ENCODE measurements at regions not wholly inside any gene's neighbourhood (a gene's known extent, or its start where the extent isn't known, plus 50 kb on each side); places are given as distances from the start of the nearest gene placed in this dataset.
A peak's percentile ranks its signal among the peaks of the same experiment; 100 is the strongest.

GRCh38 chr7:94304878-94305277 is 89.8 kb upstream of the COL1A2 start:
- no peak for ATAC-seq
- Histone ChIP-seq H3K27ac (peak overlapping the region in 1 of 2 donors; percentile 69), H3K4me3 (no peak overlapping the region), H3K4me1 (peaks cover 0 to 5% of the 10 kb centered on the region in 2 donors), H3K9me3 (no peaks in the 10 kb centered on the region), H3K36me3 (no peaks in the 10 kb centered on the region), H3K27me3 (no peaks in the 10 kb centered on the region)
- no peak for DNase-seq
- intact Hi-C loops (cut with DNase I), result no loop called here
- no peak for TF ChIP-seq CTCF (IDR thresholded peaks at IDR 0.05)

- Histone ChIP-seq H3K4me3 (no peak overlapping the region), H3K4me1 (peaks cover 0 to 5% of the 10 kb centered on the region in 2 donors), H3K27ac (no peak overlapping the region), H3K36me3 (no peaks in the 10 kb centered on the region), H3K9me3 (no peaks in the 10 kb centered on the region), H3K27me3 (no peaks in the 10 kb centered on the region)
- no peak for DNase-seq
- intact Hi-C loops (cut with DNase I), result no loop called here
- no peak for ATAC-seq
- TF ChIP-seq CTCF (IDR thresholded peaks at IDR 0.05), result no peak
These were observed 88.9 kb upstream of the COL1A2 start for GRCh38 chr7:94305836-94306235.

- H3K4me3 ChIP-seq, result no peak overlapping the region
- no peaks in the 10 kb centered on the region for H3K36me3 ChIP-seq
- no peak for TF ChIP-seq CTCF (IDR thresholded peaks at IDR 0.05)
- intact Hi-C loops (cut with DNase I), result no loop called here
- DNase-seq (no peak), ATAC-seq (no peak)
- no peaks in the 10 kb centered on the region for H3K27me3 ChIP-seq
- peaks cover 0 to 5% of the 10 kb centered on the region in 2 donors for H3K4me1 ChIP-seq
- no peaks in the 10 kb centered on the region for H3K9me3 ChIP-seq
- no peak overlapping the region for H3K27ac ChIP-seq
These were observed 87.2 kb upstream of the COL1A2 start for GRCh38 chr7:94307399-94308048.

- H3K4me3 ChIP-seq, result no peak overlapping the region
- intact Hi-C loops (cut with DNase I), result no loop called here
- H3K27me3 ChIP-seq, result no peaks in the 10 kb centered on the region
- no peak for ATAC-seq
- TF ChIP-seq CTCF (IDR thresholded peaks at IDR 0.05), result no peak
- H3K4me1 ChIP-seq, result no peaks in the 10 kb centered on the region
- H3K27ac ChIP-seq, result no peak overlapping the region
- no peaks in the 10 kb centered on the region for H3K36me3 ChIP-seq
- no peak for DNase-seq
- H3K9me3 ChIP-seq, result no peaks in the 10 kb centered on the region
These were observed 83.2 kb upstream of the COL1A2 start for GRCh38 chr7:94311515-94311914.

GRCh38 chr7:94313926-94314325 is 80.8 kb upstream of the COL1A2 start:
- intact Hi-C loops (cut with DNase I), result no loop called here
- Histone ChIP-seq H3K36me3 (no peaks in the 10 kb centered on the region), H3K4me3 (no peak overlapping the region), H3K27me3 (no peaks in the 10 kb centered on the region), H3K4me1 (no peaks in the 10 kb centered on the region), H3K27ac (no peak overlapping the region), H3K9me3 (no peaks in the 10 kb centered on the region)
- no peak for ATAC-seq
- TF ChIP-seq CTCF (IDR thresholded peaks at IDR 0.05), result no peak
- DNase-seq, result no peak

Data from left lung (tissue), 4 donors.